ENCODE measurements at regions not wholly inside any gene's neighbourhood (a gene's known extent, or its start where the extent isn't known, plus 50 kb on each side); places are given as distances from the start of the nearest gene placed in this dataset.
"Not testable (repeated sequence)": the region's sequence is repeated elsewhere in the genome, so short reads cannot be mapped to it uniquely, and the experiment has no call there.

GRCh38 chr4:155441475-155441874 lies 64.7 kb upstream of the MAP9 start:
- DNase-seq = no peak

DNA sequence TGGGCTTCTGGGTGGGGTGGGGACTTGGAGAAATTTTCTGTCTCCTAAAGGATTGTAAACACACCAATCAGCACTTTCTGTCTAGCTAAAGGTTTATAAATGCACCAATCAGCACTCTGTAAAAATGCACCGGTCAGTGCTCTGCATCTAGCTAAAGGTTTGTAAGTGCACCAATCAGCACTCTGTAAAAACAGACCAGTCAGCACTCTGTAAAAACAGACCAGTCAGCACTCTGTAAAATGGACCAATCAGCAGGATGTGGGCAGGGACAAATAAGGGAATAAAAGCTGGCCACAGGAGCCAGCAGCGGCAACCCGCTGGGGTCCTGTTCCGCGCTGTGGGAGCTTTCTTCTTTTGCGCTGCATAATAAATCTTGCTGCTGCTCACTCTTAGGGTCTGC lies 63.0 kb upstream of the MAP9 start:
- DNase-seq = not testable (repeated sequence)

DNA sequence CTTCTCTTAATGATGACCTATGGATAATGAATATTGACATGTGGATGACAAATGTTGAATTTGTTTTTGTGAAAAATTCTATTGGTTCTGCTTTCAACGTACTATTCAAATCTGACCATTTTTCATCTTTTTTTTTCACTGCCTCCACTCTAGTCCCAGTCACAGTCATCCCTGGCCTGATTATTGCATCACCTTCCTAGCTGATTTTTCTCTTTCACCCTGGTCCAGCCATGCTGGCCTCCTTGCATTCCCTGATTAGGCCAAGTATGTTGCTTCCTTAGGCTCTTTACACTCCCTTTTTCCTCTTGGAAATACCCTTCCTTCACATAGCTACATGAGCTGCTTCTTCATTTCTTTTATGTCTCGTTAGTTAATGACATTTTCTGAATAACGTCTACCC lies 58.1 kb upstream of the MAP9 start:
- no peak for DNase-seq

DNA sequence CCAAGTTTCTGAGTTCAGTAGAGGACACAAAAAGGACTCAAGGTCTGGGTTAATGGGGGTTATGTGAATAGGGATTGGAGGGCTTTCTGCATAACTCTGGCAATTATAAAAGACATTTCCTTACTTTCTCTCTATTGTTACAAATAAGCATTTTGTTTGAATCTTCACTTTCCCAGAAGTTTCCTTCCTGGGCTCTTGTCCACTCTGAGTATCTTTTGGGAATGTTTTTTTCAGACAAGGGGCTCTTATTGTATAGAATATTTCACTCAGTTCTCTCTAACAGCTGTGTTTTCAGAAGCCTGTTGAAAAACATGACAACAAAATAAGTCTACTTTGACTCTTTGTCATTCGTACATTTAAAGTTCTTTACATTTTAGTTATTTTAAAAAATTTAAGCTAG lies 57.6 kb upstream of the MAP9 start:
- DNase-seq = no peak

DNA sequence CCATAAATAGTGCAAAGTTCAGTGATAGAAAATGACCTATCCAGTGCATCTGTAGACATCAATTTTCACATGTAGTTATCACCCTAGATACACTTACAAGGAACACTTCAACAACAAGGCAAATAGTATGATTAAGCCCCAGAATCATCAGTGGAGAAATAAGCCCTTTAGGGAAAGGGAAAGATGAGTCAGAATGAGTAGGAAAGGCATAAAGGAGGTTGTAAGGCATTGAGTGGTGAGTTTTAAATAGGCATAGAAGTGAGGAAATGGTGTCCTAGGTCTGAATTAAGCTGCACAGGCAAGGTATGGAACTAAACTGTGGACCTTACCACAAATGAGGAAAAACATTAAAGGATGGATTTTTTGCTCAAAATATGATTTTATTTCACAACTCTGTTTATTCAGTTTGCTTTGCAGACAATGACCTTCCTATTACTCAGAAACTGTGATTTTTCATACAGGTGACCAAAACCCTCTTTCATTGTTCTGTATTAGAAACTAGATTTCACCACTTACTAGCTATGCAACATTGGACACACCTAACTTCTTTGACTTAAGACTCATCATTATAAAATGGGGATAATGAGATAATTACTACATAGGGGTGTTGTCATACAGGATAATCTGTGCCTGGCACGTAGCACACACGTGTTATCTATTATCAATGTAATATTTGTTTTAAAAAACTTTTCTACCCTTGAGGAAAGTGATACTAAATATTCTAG lies 57.0 kb upstream of the MAP9 start:
- no peak for DNase-seq

GRCh38 chr4:155430895-155431795 lies 54.4 kb upstream of the MAP9 start:
- DNase-seq = no peak

- DNase-seq = no peak
These were observed 51.4 kb upstream of the MAP9 start for GRCh38 chr4:155428128-155428527.

- DNase-seq = no peak
These were observed 50.2 kb upstream of the MAP9 start for GRCh38 chr4:155426953-155427352.
